Spleen (tissue), 11 donors: ENCODE measurements at regions not wholly inside any gene's neighbourhood (a gene's known extent, or its start where the extent isn't known, plus 50 kb on each side); places are given as distances from the start of the nearest gene placed in this dataset.
A peak's percentile ranks its signal among the peaks of the same experiment; 100 is the strongest.

Experiments
- DNase-seq: peaks from one replicate; pipeline ENCODE4 v3.0.0-alpha.2; 2020
- H3K27ac ChIP-seq, 8 donors: fragments of 200-600 bp; sonication (generic) in 7 of 8; 1 replicate in 4 of 8; 2 replicates in 4 of 8; pipeline versions ENCODE4 v1.5.0 to v1.8.0; 2016 to 2021; ENCODE audit warnings: inconsistent platforms in 4 of 8, mild to moderate bottlenecking in 4 of 8, moderate library complexity in 1 of 8
- H3K27me3 ChIP-seq, 7 donors: fragments of 200-600 bp; sonication (generic) in 6 of 7; replicated peaks in 1 of 7; 1 replicate in 4 of 7; 2 replicates in 3 of 7; pipeline versions ENCODE4 v1.5.0 to v1.8.0; 2016 to 2021; ENCODE audit warnings: inconsistent platforms in 3 of 7, mild to moderate bottlenecking in 1 of 7
- H3K36me3 ChIP-seq, 6 donors: fragments of 200-600 bp; sonication (generic) in 5 of 6; 1 replicate in 4 of 6; 2 replicates in 2 of 6; pipeline versions ENCODE4 v1.5.0 to v1.8.0; 2016 to 2021; ENCODE audit warnings: inconsistent platforms in 2 of 6
- H3K4me1 ChIP-seq, 6 donors: fragments of 200-600 bp; sonication (generic) in 5 of 6; 1 replicate in 3 of 6; 2 replicates in 3 of 6; pipeline versions ENCODE4 v1.5.0 to v1.8.0; 2016 to 2021; ENCODE audit warnings: inconsistent platforms in 3 of 6
- H3K4me3 ChIP-seq, 8 donors: fragments of 200-600 bp; sonication (generic) in 7 of 8; 1 replicate in 4 of 8; 2 replicates in 4 of 8; pipeline versions ENCODE4 v1.5.0 to v1.8.0; 2016 to 2021; ENCODE audit warnings: inconsistent platforms in 4 of 8, mild to moderate bottlenecking in 4 of 8, moderate library complexity in 2 of 8
- H3K9me3 ChIP-seq, 8 donors: fragments of 200-600 bp; sonication (generic) in 7 of 8; 1 replicate in 4 of 8; 2 replicates in 4 of 8; pipeline versions ENCODE4 v1.5.0 to v1.8.0; 2016 to 2021; ENCODE audit warnings: inconsistent platforms in 4 of 8
- CTCF ChIP-seq, 11 experiments: fragments of 200-600 bp in 7 of 11; fragments of 450-650 bp in 4 of 11; sonication (generic) in 4 of 11; IDR thresholded peaks in 8 of 11; conservative IDR thresholded peaks in 3 of 11; 1 replicate in 7 of 11; 2 replicates in 4 of 11; pipeline versions ENCODE4 v1.4.0 to v1.8.0; 2016 to 2021; ENCODE audit warnings: antibody characterized with exemption in 11 of 11, inconsistent platforms in 4 of 11, mild to moderate bottlenecking in 1 of 11
- POLR2A ChIP-seq, 3 donors: fragments of 450-650 bp; IDR thresholded peaks; one replicate each; pipeline ENCODE4 v1.5.1; 2017; ENCODE audit warnings: antibody characterized with exemption in 3 of 3, mild to moderate bottlenecking in 1 of 3
- POLR2AphosphoS5 ChIP-seq, 3 donors: sonication (generic); formaldehyde crosslinking; IDR thresholded peaks; one replicate each; pipeline ENCODE4 v1.5.1; 2017; ENCODE audit warnings: antibody characterized with exemption in 3 of 3
- WGBS, 5 donors: extraction: QIAGEN DNeasy Blood & Tissue Kit in 3 of 5; methylation state at CpG; one replicate each; pipeline versions ENCODE4 v1.1.5 to v1.1.7; 2013 to 2018; 5-methylcytosine and 5-hydroxymethylcytosine counted together
- intact Hi-C: fragments of 100-400 bp; cut with DNase I; formaldehyde crosslinking; loops from one replicate; pipeline ENCODE4 v1.15.0; 2023; ENCODE audit warnings: low total_unique reads
- donor health status: healthy with polysubstance abuse.
- donor health status: DM: no; HTN: no; CAD: no; lungs with moderate emphysema.
- donor health status: DM: no; HTN: no; CAD: no.
- donor health status: Bipolar disorder and iron deficiency.
- donor health status: healthy.
- donor health status: DM: no; HTN: no; CAD: no.
- donor health status: DM: yes; HTN: yes; CAD: no.

- Histone ChIP-seq H3K9me3 (peaks cover 0 to 8% (median 0%) of the 10 kb centered on the region in 8 donors), H3K4me3 (no peak overlapping the region), H3K27ac (no peak overlapping the region), H3K36me3 (no peaks in the 10 kb centered on the region), H3K27me3 (no peaks in the 10 kb centered on the region), H3K4me1 (no peaks in the 10 kb centered on the region)
- whole genome bisulfite sequencing, 5 donors = 95 to 96% (median 95%) methylated on average over 21 to 25 of the region's 25 CpGs
- TF ChIP-seq POLR2AphosphoS5 (IDR thresholded peaks at IDR 0.05) = no peak
- TF ChIP-seq POLR2A (IDR thresholded peaks at IDR 0.05) = no peak
- no peak for TF ChIP-seq CTCF (IDR thresholded peaks at IDR 0.05 in 8 of 11, conservative IDR thresholded peaks at IDR 0.05 in 3 of 11)
- DNase-seq = peak; percentile 69
- intact Hi-C loops = no loop called here
Measured at GRCh38 chr9:30299126-30299780, 2085.2 kb upstream of the ACO1 start.

- peaks cover 0 to 8% (median 2%) of the 10 kb centered on the region in 8 donors for H3K9me3 ChIP-seq
- no peak for TF ChIP-seq POLR2AphosphoS5 (IDR thresholded peaks at IDR 0.05)
- TF ChIP-seq POLR2A (IDR thresholded peaks at IDR 0.05) = no peak
- TF ChIP-seq CTCF (IDR thresholded peaks at IDR 0.05 in 8 of 11, conservative IDR thresholded peaks at IDR 0.05 in 3 of 11) = no peak
- no peak for DNase-seq
- 18 to 24% (median 22%) methylated on average over 5 of the region's 5 CpGs for WGBS, 5 donors
- H3K4me3 ChIP-seq = no peak overlapping the region
- intact Hi-C loops = no loop called here
- H3K36me3 ChIP-seq = no peaks in the 10 kb centered on the region
- no peaks in the 10 kb centered on the region for H3K4me1 ChIP-seq
- H3K27ac ChIP-seq = peak overlapping the region in 1 of 8 donors; percentile 28
- H3K27me3 ChIP-seq = no peaks in the 10 kb centered on the region
Measured at GRCh38 chr9:30301271-30301963, 2083.0 kb upstream of the ACO1 start.

GRCh38 chr9:30310711-30311110, 2073.7 kb upstream of the ACO1 start:
- intact Hi-C loops = no loop called here

GRCh38 chr9:30329431-30329830, 2055.0 kb upstream of the ACO1 start:
- H3K27ac ChIP-seq = no peak overlapping the region
- 61 to 79% (median 76%) methylated on average over 4 of the region's 4 CpGs for WGBS, 5 donors
- no peak for TF ChIP-seq CTCF (IDR thresholded peaks at IDR 0.05 in 8 of 11, conservative IDR thresholded peaks at IDR 0.05 in 3 of 11)
- no peak for TF ChIP-seq POLR2AphosphoS5 (IDR thresholded peaks at IDR 0.05)
- TF ChIP-seq POLR2A (IDR thresholded peaks at IDR 0.05) = no peak

More at GRCh38 chr9:30310711-30311110, 2073.7 kb upstream of the ACO1 start:
- H3K4me1 ChIP-seq = no peaks in the 10 kb centered on the region
- no peak for TF ChIP-seq POLR2AphosphoS5 (IDR thresholded peaks at IDR 0.05)
- no peaks in the 10 kb centered on the region for H3K27me3 ChIP-seq
- H3K36me3 ChIP-seq = no peaks in the 10 kb centered on the region
- no peak for DNase-seq
- H3K9me3 ChIP-seq = peaks cover 0 to 16% (median 6%) of the 10 kb centered on the region in 8 donors
- H3K27ac ChIP-seq = no peak overlapping the region
- H3K4me3 ChIP-seq = no peak overlapping the region
- WGBS, 5 donors = 84 to 96% (median 87%) methylated on average over 2 of the region's 2 CpGs

More at GRCh38 chr9:30329431-30329830, 2055.0 kb upstream of the ACO1 start:
- Histone ChIP-seq H3K4me3 (no peak overlapping the region), H3K4me1 (no peaks in the 10 kb centered on the region), H3K36me3 (no peaks in the 10 kb centered on the region), H3K27me3 (no peaks in the 10 kb centered on the region), H3K9me3 (no peaks in the 10 kb centered on the region)
- DNase-seq = no peak
- intact Hi-C loops = no loop called here
